WTC11 (cell line): ENCODE measurements at regions not wholly inside any gene's neighbourhood (a gene's known extent, or its start where the extent isn't known, plus 50 kb on each side); places are given as distances from the start of the nearest gene placed in this dataset.

ENCODE experiments used
- ATF2 ChIP-seq: sonication (generic); formaldehyde crosslinking; IDR thresholded peaks from 2 replicates; pipeline ENCODE4 v1.8.1; 2022; ENCODE audit warnings: low read depth, missing genetic modification reagents, borderline replicate concordance
- ATF6 ChIP-seq: sonication (generic); formaldehyde crosslinking; IDR thresholded peaks from 2 replicates; pipeline ENCODE4 v1.8.1; 2023; ENCODE audit warnings: mild to moderate bottlenecking, missing genetic modification reagents
- CTCF ChIP-seq: fragments of 200-600 bp; IDR thresholded peaks from 2 replicates; pipeline ENCODE4 v1.8.0; 2022; ENCODE audit warnings: antibody characterized with exemption
- IRF1 ChIP-seq: sonication (generic); formaldehyde crosslinking; IDR thresholded peaks from 2 replicates; pipeline ENCODE4 v1.8.0; 2023; ENCODE audit warnings: missing genetic modification reagents
- JUN ChIP-seq: sonication (generic); formaldehyde crosslinking; IDR thresholded peaks from 2 replicates; pipeline ENCODE4 v1.8.0; 2023; ENCODE audit warnings: mild to moderate bottlenecking, missing genetic modification reagents
- SOX15 ChIP-seq: fragments of 250-450 bp; sonication (Bioruptor Pico); IDR thresholded peaks from 2 replicates; pipeline ENCODE4 v1.9.0; 2021; ENCODE audit warnings: mild to moderate bottlenecking
- TCF7 ChIP-seq: sonication (generic); formaldehyde crosslinking; IDR thresholded peaks from 2 replicates; pipeline ENCODE4 v1.8.0; 2022; ENCODE audit warnings: mild to moderate bottlenecking, low read depth, missing genetic modification reagents, moderate library complexity
- USF2 ChIP-seq: sonication (generic); formaldehyde crosslinking; IDR thresholded peaks from 2 replicates; pipeline ENCODE4 v1.8.1; 2023; ENCODE audit warnings: mild to moderate bottlenecking, missing genetic modification reagents, moderate library complexity
- ZBTB21 ChIP-seq: sonication (generic); formaldehyde crosslinking; IDR thresholded peaks from 2 replicates; pipeline ENCODE4 v1.8.1; 2023; ENCODE audit warnings: mild to moderate bottlenecking, missing genetic modification reagents, borderline replicate concordance

- TF ChIP-seq CTCF (no peak), USF2 (CRISPR knock-in tag) (no peak), ZBTB21 (no peak), ATF2 (no peak), ATF6 (CRISPR knock-in tag) (no peak), SOX15 (no peak), TCF7 (CRISPR knock-in tag) (no peak), IRF1 (CRISPR knock-in tag) (no peak), JUN (CRISPR knock-in tag) (no peak)
These were observed 170.8 kb upstream of the CADM1 start for GRCh38 chr11:115674937-115675544.
